SK-N-SH (cell line): ENCODE measurements at regions not wholly inside any gene's neighbourhood (a gene's known extent, or its start where the extent isn't known, plus 50 kb on each side); places are given as distances from the start of the nearest gene placed in this dataset.

Experiments used
- CTCF ChIA-PET: fragments of 300-600, 350-600 bp; formaldehyde crosslinking; extraction: SDS; loops from one replicate; lab custom pipeline; 2021; lab: Yijun Ruan, JAX
- POLR2A ChIA-PET: fragments of 350-600 bp; sonication (Branson Sonifier 250); formaldehyde crosslinking; extraction: SDS; loops from one replicate; lab custom pipeline; 2020; ENCODE audit warnings: antibody characterized with exemption, inconsistent platforms; lab: Yijun Ruan, JAX
- DNase-seq: peaks from one replicate; pipeline ENCODE4 v3.0.0; 2012
- H2AFZ ChIP-seq: fragments of 200-600 bp; sonication (generic); 2 replicates; pipeline ENCODE4 v1.8.1; 2016; ENCODE audit warnings: antibody characterized with exemption, mild to moderate bottlenecking, low read depth
- H3F3A ChIP-seq: fragments of 200-600 bp; sonication (generic); replicated peaks from 2 replicates; pipeline ENCODE3; 2016; ENCODE audit warnings: antibody characterized with exemption, mild to moderate bottlenecking; ENCODE audit not compliant: insufficient read depth
- H3K27ac ChIP-seq, 2 experiments: fragments of 200-500 bp in 1 of 2; fragments of 200-600 bp in 1 of 2; sonication (Bioruptor generic) in 1 of 2; sonication (generic), shearing (Covaris generic) in 1 of 2; 2 replicates each; pipeline versions ENCODE4 v1.5.1 to v1.6.1; 2014 to 2016; ENCODE audit warnings: low read depth in 2 of 2, inconsistent platforms in 1 of 2, low read length in 1 of 2, mild to moderate bottlenecking in 1 of 2, mixed read lengths in 1 of 2
- H3K27me3 ChIP-seq: fragments of 200-600 bp; sonication (generic), shearing (Covaris generic); 2 replicates; pipeline ENCODE4 v1.6.1; 2016; ENCODE audit warnings: mixed run types; ENCODE audit not compliant: insufficient read depth
- H3K36me3 ChIP-seq, 2 experiments: fragments of 200-500 bp in 1 of 2; fragments of 200-600 bp in 1 of 2; sonication (Bioruptor generic) in 1 of 2; sonication (generic) in 1 of 2; replicated peaks in 1 of 2; 2 replicates each; pipeline versions ENCODE3 to v1.5.1; 2014 to 2016; ENCODE audit warnings: low read length in 1 of 2, mild to moderate bottlenecking in 1 of 2; ENCODE audit not compliant: insufficient read depth in 2 of 2, control insufficient read depth in 1 of 2
- H3K4me1 ChIP-seq, 2 experiments: fragments of 200-500 bp in 1 of 2; fragments of 200-600 bp in 1 of 2; sonication (Bioruptor generic) in 1 of 2; sonication (generic), shearing (Covaris generic) in 1 of 2; 2 replicates each; pipeline versions ENCODE4 v1.5.1 to v1.6.1; 2014 to 2016; ENCODE audit warnings: low read depth in 1 of 2, low read length in 1 of 2, mixed run types in 1 of 2; ENCODE audit not compliant: insufficient read depth in 2 of 2, control insufficient read depth in 1 of 2
- H3K4me2 ChIP-seq: fragments of 200-600 bp; sonication (generic), shearing (Covaris generic); 2 replicates; pipeline ENCODE4 v1.6.1; 2017; ENCODE audit warnings: mixed run types
- H3K4me3 ChIP-seq, 2 experiments: fragments of 200-500 bp in 1 of 2; fragments of 200-600 bp in 1 of 2; sonication (Bioruptor generic) in 1 of 2; sonication (generic), shearing (Covaris generic) in 1 of 2; 2 replicates each; pipeline versions ENCODE4 v1.5.1 to v1.8.1; 2014 to 2016; ENCODE audit warnings: low read depth in 2 of 2, inconsistent platforms in 1 of 2, low read length in 1 of 2, mild to moderate bottlenecking in 1 of 2, mixed read lengths in 1 of 2, moderate library complexity in 1 of 2
- H3K79me2 ChIP-seq: fragments of 200-600 bp; sonication (generic); 2 replicates; pipeline ENCODE4 v1.8.1; 2017; ENCODE audit warnings: mild to moderate bottlenecking; ENCODE audit not compliant: insufficient read depth
- H3K9ac ChIP-seq: fragments of 200-600 bp; sonication (generic); 2 replicates; pipeline ENCODE4 v1.6.1; 2017; ENCODE audit warnings: mixed run types
- H3K9me2 ChIP-seq: fragments of 200-600 bp; sonication (generic); 2 replicates; pipeline ENCODE4 v1.6.1; 2017; ENCODE audit warnings: mixed run types
- H3K9me3 ChIP-seq: fragments of 200-600 bp; sonication (generic); 2 replicates; pipeline ENCODE4 v1.6.1; 2017; ENCODE audit warnings: mixed run types, mild to moderate bottlenecking, moderate library complexity
- H4K20me1 ChIP-seq: fragments of 200-600 bp; sonication (generic); 2 replicates; pipeline ENCODE4 v1.6.1; 2017; ENCODE audit warnings: mild to moderate bottlenecking, mixed run types; ENCODE audit not compliant: insufficient read depth
- CHD2 ChIP-seq: fragments of 150-350 bp; IDR thresholded peaks from 2 replicates; pipeline ENCODE4 v1.6.1; 2018; ENCODE audit warnings: low read length; ENCODE audit not compliant: partially characterized antibody
- ELF1 ChIP-seq: IDR thresholded peaks from 2 replicates; pipeline ENCODE4 v1.4.0; 2012
- EP300 ChIP-seq, 2 experiments: IDR thresholded peaks; 2 replicates each; pipeline versions ENCODE4 v1.4.0 to v1.6.1; 2012; ENCODE audit warnings: borderline replicate concordance in 1 of 2, low read depth in 1 of 2, low read length in 1 of 2
- GATA2 ChIP-seq: sonication (generic); formaldehyde crosslinking; IDR thresholded peaks from 2 replicates; pipeline ENCODE4 v1.5.0; 2020; ENCODE audit warnings: mild to moderate bottlenecking, missing genetic modification reagents
- MEF2A ChIP-seq: IDR thresholded peaks from 2 replicates; pipeline ENCODE4 v1.4.0; 2012; ENCODE audit warnings: low read depth, borderline replicate concordance
- POLR2AphosphoS5 ChIP-seq: IDR thresholded peaks from 2 replicates; pipeline ENCODE4 v1.6.1; 2012; ENCODE audit warnings: low read depth, low read length
- RAD21 ChIP-seq: IDR thresholded peaks from 2 replicates; pipeline ENCODE4 v1.6.1; 2012; ENCODE audit warnings: mild to moderate bottlenecking, low read length
- RFX5 ChIP-seq: IDR thresholded peaks from 2 replicates; pipeline ENCODE4 v1.6.1; 2012; ENCODE audit warnings: mild to moderate bottlenecking, improper control_type of control experiment, low read length
- RXRA ChIP-seq: IDR thresholded peaks from 2 replicates; pipeline ENCODE4 v1.4.0; 2012; ENCODE audit warnings: low read depth, mild to moderate bottlenecking, borderline replicate concordance
- SIN3A ChIP-seq: IDR thresholded peaks from 2 replicates; pipeline ENCODE4 v1.6.1; 2012; ENCODE audit warnings: low read depth, mild to moderate bottlenecking, low read length, moderate library complexity, borderline replicate concordance
- TAF1 ChIP-seq: IDR thresholded peaks from 2 replicates; pipeline ENCODE4 v1.6.1; 2012; ENCODE audit warnings: low read depth, mild to moderate bottlenecking, low read length, moderate library complexity, borderline replicate concordance
- TEAD4 ChIP-seq: IDR thresholded peaks from 2 replicates; pipeline ENCODE4 v1.4.0; 2012; ENCODE audit warnings: mild to moderate bottlenecking, borderline replicate concordance; ENCODE audit not compliant: insufficient read depth
- WGBS: methylation state at CpG from one replicate; pipeline ENCODE4 v1.1.6; 2017; ENCODE audit warnings: low lambda C conversion rate; 5-methylcytosine and 5-hydroxymethylcytosine counted together
- TF ChIP-seq, protein P1 (sequence below): fragments of 150-350 bp; IDR thresholded peaks from 2 replicates; pipeline ENCODE4 v1.6.1; 2017; ENCODE audit warnings: antibody characterized with exemption, low read length, low read depth, borderline replicate concordance
- TF ChIP-seq, protein P2 (sequence below): IDR thresholded peaks from 2 replicates; pipeline ENCODE4 v1.4.0; 2012; ENCODE audit warnings: low read depth, borderline replicate concordance
- TF ChIP-seq, protein P3 (sequence below): IDR thresholded peaks from 2 replicates; pipeline ENCODE4 v1.4.0; 2012; ENCODE audit warnings: low read depth

DNA sequence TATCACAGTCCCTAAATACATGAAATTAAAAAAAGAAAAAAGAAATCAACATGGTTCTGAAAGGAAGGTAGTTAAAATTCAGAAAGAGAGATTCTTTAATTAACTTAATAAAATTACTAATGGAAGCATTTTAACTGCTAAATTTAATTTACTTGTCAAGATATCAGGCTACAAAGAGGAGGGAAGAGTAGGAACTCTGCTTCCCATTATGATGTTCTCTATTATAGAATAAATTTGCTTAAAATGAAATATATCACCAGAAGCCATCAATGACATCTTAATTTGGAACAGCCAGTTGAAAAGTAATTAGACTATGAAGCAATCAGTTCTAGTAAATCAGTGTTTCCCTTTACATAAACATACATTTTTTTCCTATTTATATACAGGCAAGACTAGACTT, 611.8 kb upstream of the FANCL start:
- peak; percentile 2 for DNase-seq
- H3K9me2 ChIP-seq, result no peaks in the 10 kb centered on the region
- no peaks in the 10 kb centered on the region for H3K36me3 ChIP-seq
- peak overlapping the region in 1 of 2 experiments; percentile 43; a peak in 1 of 4 replicates for H3K27ac ChIP-seq
- H2AFZ ChIP-seq, result no peak overlapping the region
- no peaks in the 10 kb centered on the region for H3F3A ChIP-seq
- no peaks in the 10 kb centered on the region for H4K20me1 ChIP-seq
- CTCF ChIA-PET, result interaction anchor here (1.2 kb wide), 1 partner anchor 90 kb away, joined by 3 read pairs; no protein-coding TSS in a partner anchor
- H3K4me1 ChIP-seq, result no peaks in the 10 kb centered on the region; a peak in 1 of 4 replicates
- H3K27me3 ChIP-seq, result no peaks in the 10 kb centered on the region
- TF ChIP-seq RXRA, result no peak
- TF ChIP-seq POLR2AphosphoS5, result no peak
- TF ChIP-seq TEAD4, result 0 out of 2 replicates have a peak, but pooled peaks have one; percentile 30
- TF ChIP-seq MEF2A, result no peak
- TF ChIP-seq GATA2 (CRISPR knock-in tag), result peak; percentile 29
- TF ChIP-seq, protein P1, sequence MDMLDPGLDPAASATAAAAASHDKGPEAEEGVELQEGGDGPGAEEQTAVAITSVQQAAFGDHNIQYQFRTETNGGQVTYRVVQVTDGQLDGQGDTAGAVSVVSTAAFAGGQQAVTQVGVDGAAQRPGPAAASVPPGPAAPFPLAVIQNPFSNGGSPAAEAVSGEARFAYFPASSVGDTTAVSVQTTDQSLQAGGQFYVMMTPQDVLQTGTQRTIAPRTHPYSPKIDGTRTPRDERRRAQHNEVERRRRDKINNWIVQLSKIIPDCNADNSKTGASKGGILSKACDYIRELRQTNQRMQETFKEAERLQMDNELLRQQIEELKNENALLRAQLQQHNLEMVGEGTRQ, result no peak
- TF ChIP-seq EP300 (IDR thresholded peaks at IDR 0.05; ENCODE audit: borderline replicate concordance in 1 of 2, low read depth in 1 of 2, low read length in 1 of 2), result peak in 1 of 2 experiments; percentile 69; a peak in 2 of 4 replicates
- no peak overlapping the region for H3K4me2 ChIP-seq
- H3K4me3 ChIP-seq, result no peak overlapping the region
- no peak overlapping the region for H3K9ac ChIP-seq
- no peaks in the 10 kb centered on the region; the same call in 1 of the 2 replicates for H3K9me3 ChIP-seq
- POLR2A ChIA-PET, result no interaction called here
- H3K79me2 ChIP-seq, result no peaks in the 10 kb centered on the region

DNA sequence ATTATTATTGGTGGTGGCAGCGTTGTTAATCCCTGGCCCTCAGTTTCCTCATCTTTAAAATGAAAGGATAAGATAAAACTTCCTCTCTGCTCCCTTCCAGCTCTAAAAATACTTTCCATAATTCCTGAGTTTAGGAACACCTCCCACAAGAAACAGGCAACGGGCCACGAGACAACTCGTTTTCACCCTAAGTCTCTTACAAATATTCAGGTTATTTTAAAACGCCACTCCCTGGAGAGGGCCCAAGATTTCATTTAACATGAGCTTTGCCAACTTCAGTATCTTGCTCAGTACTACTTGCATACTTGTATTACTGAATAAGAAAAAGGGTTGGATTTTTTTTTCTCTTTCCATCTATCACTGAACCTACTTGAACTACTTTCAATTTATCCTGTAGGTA, 611.1 kb upstream of the FANCL start:
- Histone ChIP-seq H2AFZ (no peak overlapping the region), H3K9ac (no peak overlapping the region)

DNA sequence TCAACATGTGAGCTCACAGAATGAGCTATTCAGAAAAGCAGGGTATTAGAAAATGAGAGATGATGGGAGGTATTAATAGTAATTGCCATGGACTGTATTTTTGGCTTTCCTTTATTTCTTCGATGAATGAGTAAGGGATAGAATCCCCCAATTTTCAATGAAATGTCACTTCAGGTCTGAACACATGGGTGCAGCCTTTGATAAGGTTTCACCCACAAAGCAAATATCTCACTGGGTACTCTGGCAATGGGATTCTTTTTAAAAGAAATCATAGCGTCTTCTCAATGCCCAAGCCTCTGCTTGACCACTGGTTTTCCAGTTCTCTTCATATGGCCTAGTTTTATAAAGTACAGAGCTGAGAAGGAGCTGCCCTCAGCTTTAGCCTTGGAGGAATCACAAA, 610.5 kb upstream of the FANCL start:
- Histone ChIP-seq H3K9ac (no peak overlapping the region), H3K9me3 (no peaks in the 10 kb centered on the region), H3K27me3 (no peaks in the 10 kb centered on the region)
- 40% methylated on average over 2 of the region's 2 CpGs for WGBS
- POLR2A ChIA-PET, result no interaction called here
- TF ChIP-seq, protein P2, sequence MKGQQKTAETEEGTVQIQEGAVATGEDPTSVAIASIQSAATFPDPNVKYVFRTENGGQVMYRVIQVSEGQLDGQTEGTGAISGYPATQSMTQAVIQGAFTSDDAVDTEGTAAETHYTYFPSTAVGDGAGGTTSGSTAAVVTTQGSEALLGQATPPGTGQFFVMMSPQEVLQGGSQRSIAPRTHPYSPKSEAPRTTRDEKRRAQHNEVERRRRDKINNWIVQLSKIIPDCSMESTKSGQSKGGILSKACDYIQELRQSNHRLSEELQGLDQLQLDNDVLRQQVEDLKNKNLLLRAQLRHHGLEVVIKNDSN, result no peak
- TF ChIP-seq, protein P1, result no peak
- TF ChIP-seq CHD2 (no peak), RAD21 (peak; percentile 50)
- TF ChIP-seq, protein P3, sequence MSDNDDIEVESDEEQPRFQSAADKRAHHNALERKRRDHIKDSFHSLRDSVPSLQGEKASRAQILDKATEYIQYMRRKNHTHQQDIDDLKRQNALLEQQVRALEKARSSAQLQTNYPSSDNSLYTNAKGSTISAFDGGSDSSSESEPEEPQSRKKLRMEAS, result no peak
- TF ChIP-seq, all 33 proteins: peak for 1
- no peak overlapping the region for H2AFZ ChIP-seq
- no peak overlapping the region for H3K27ac ChIP-seq
- no peaks in the 10 kb centered on the region for H4K20me1 ChIP-seq
- H3K4me1 ChIP-seq, result no peaks in the 10 kb centered on the region; a peak in 1 of 4 replicates
- no peaks in the 10 kb centered on the region for H3K79me2 ChIP-seq
- H3F3A ChIP-seq, result no peaks in the 10 kb centered on the region
- no peaks in the 10 kb centered on the region for H3K36me3 ChIP-seq
- CTCF ChIA-PET, result interaction anchor here (1.2 to 2.0 kb wide), 2 partner anchors 9 to 89 kb away, joined by 3 to 4 read pairs; no protein-coding TSS in a partner anchor
- no peak overlapping the region for H3K4me2 ChIP-seq
- no peak overlapping the region for H3K4me3 ChIP-seq
- DNase-seq, result no peak
- no peaks in the 10 kb centered on the region for H3K9me2 ChIP-seq

More for the DNA sequence above, 611.1 kb upstream of the FANCL start:
- no peaks in the 10 kb centered on the region for H3F3A ChIP-seq
- no peaks in the 10 kb centered on the region for H3K27me3 ChIP-seq
- no peak overlapping the region; a peak in 1 of 4 replicates for H3K27ac ChIP-seq
- no peaks in the 10 kb centered on the region for H3K36me3 ChIP-seq
- H4K20me1 ChIP-seq, result no peaks in the 10 kb centered on the region
- H3K9me3 ChIP-seq, result no peaks in the 10 kb centered on the region
- DNase-seq, result no peak
- no peak overlapping the region for H3K4me3 ChIP-seq
- H3K9me2 ChIP-seq, result no peaks in the 10 kb centered on the region
- ChIA-PET POLR2A (no interaction called here), CTCF (interaction anchor here (1.2 to 2.0 kb wide), 2 partner anchors 10 to 89 kb away, joined by 3 to 4 read pairs; no protein-coding TSS in a partner anchor)
- no peaks in the 10 kb centered on the region for H3K79me2 ChIP-seq
- no peaks in the 10 kb centered on the region; a peak in 1 of 4 replicates for H3K4me1 ChIP-seq
- 40% methylated on average over 5 of the region's 5 CpGs for WGBS
- TF ChIP-seq TAF1 (no peak), ELF1 (no peak), RFX5 (no peak), SIN3A (no peak)
- TF ChIP-seq, all 33 proteins: peak for 0
- H3K4me2 ChIP-seq, result no peak overlapping the region
